Iris pigment epithelial cell (primary cell): ENCODE measurements at regions not wholly inside any gene's neighbourhood (a gene's known extent, or its start where the extent isn't known, plus 50 kb on each side); places are given as distances from the start of the nearest gene placed in this dataset.

Experiments
- DNase-seq: peaks from one replicate; pipeline ENCODE4 v3.0.0-alpha.2; 2011; ENCODE audit warnings: low read depth

GRCh38 chr5:142507531-142508372, 178.1 kb downstream of the FGF1 start:
- DNase-seq: peak; percentile 33

GRCh38 chr5:142506756-142507155, 179.1 kb downstream of the FGF1 start:
- no peak for DNase-seq

GRCh38 chr5:142506046-142506445, 179.8 kb downstream of the FGF1 start:
- DNase-seq: peak; percentile 53

DNA sequence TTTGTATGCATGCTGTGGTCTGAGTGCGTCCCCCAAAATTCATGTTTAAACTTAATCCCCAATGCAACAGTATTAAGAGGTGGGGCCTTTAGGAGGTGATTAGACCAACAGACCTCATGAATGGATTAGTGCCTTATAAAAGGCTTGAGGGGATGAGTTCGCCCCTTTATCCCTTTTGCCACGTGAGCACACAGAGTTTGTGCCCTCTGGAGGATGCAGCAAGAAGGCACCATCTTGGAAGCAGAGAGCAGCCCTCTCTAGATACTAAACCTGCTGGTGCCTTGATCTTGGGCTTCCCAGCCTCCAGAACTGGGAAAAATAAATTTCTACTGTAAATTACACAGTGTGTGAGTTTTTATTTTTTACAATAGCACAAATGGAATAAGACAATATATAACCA, 177.1 kb upstream of the SPRY4 start:
- no peak for DNase-seq

DNA sequence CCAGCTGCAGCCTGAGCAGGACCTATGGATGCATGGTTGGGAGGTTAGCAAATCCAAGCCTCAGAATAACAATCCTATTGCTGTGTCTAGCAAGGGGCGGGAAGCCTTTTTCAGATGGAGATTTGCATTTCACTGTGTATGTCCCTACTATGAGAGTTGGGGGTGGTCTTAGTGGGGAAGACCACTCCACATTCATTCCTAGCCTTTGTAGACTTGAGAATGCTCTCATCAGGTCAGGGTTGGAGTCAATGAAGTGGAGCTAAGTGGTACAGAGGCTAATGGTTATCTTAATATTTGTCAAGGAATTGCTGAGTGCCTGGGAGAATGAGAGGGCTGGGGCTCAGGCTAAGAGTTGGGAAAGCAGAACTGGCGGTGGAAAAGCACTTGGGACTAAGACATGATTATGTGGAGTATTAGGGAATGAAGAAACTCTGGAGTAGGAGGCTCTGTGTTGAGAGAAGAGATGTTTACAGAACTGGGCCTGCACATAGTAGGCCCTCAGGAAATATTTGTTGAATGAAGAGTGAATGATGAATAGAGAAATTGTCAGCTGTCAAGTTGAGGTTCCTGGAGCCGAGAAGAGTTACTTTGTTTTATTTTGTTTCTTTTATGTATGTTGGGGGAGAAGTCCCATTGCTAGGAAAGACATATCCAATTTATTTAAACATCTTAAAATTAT, 175.5 kb upstream of the SPRY4 start:
- no peak for DNase-seq

DNA sequence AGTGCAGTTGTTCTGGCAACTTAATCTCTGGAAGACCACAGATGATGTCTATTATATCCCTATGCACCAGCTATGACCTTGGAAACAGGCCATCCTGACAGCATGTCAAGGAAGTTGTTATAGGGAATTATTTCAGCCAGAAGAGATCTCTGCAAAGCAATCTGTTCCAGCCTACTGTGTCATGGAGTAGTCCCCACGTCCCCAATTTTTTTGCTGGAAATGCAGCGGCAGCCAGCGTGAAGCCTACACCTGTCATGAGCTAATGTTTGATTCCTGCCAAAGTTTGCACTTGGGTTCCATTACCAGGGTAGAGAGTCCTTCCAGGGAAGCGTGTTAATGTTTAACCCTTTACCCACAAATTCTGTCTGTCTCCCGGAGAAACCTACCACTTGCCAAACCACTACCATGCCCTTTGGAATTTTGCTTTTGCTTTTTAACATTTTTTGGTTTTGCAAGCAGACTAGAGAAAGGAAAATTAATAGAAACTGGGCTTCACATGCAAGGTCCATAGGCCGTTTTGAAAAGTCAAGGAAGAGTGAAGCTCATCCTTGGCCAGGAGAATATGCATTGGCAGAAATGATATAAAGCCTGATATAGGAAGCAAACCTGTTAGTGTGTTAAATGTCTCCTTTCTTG, 174.9 kb upstream of the SPRY4 start:
- DNase-seq: no peak

- DNase-seq: no peak
These were observed 173.5 kb upstream of the SPRY4 start for GRCh38 chr5:142498298-142498697.

DNA sequence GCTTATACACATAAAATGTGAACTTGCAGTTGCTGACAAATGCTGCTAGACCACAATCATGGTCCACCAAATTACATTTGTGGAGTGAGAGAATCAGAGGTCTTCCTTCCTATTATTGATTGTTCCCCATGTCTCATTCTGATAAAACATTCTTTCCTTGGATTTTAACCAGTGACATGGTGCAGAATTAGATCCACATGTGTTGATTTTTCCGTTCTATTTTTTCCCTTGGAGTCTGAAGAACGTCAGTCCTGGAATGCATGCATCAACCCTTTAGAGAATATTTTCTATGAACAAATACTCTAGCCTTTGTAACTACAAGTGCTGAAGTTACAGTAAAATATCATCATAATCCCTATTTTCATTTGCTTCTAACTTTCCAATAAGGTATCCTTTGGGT, 170.7 kb upstream of the SPRY4 start:
- DNase-seq: no peak

- DNase-seq: no peak
These were observed 169.2 kb upstream of the SPRY4 start for GRCh38 chr5:142493875-142494518.

- peak; percentile 55 for DNase-seq
These were observed 168.0 kb upstream of the SPRY4 start for GRCh38 chr5:142492781-142493281.

- no peak for DNase-seq
These were observed 166.9 kb upstream of the SPRY4 start for GRCh38 chr5:142491679-142492078.

GRCh38 chr5:142491270-142491669, 166.4 kb upstream of the SPRY4 start:
- no peak for DNase-seq

- DNase-seq: peak; percentile 89
These were observed 161.8 kb upstream of the SPRY4 start for GRCh38 chr5:142486581-142486980.

DNA sequence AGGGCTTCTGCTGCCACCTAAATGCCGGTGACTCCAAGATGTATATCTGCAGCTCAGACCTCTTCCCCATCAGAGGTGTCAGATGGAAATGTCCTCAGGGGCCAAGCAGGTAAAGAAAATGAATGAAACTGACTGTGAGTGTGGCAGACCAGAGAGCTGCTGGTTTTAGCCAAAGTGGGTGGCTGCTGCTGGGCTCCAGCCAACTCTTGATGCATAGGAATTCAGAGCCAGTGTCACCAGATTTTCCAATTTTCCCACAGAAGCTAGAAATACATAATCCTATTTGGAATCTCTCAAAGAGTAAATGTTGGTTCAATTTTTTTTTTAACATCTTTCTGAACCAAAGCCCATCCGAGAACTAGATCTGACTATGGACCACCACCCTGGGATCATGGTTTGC, 161.2 kb upstream of the SPRY4 start:
- no peak for DNase-seq

DNA sequence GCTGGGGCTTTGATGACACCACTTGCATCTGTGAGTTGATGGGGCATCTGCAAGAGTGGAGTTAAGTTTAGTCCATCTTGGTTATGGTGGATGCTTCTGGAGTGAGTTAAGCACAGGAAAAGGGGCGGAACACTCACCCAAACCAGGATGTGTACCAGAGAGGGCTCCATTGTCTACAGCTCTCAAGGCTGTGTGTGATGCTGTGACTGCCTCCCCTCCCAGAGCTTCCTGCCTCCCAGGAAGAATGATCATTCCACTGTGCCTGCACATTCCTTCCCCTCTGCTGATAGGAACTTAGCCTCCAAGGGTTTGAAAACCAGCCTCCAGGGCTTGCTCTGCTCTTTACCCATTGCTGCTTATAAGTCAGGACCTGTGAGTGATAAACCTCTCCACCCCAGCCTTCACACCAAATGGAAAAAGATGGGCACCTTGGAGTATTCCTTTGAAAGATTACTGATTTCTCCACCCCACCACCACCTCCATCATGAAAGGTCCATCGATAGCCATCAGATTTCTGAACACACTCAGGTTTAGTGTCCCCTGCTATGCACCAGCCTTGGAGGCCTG, 160.1 kb upstream of the SPRY4 start:
- peak; percentile 42 for DNase-seq

DNA sequence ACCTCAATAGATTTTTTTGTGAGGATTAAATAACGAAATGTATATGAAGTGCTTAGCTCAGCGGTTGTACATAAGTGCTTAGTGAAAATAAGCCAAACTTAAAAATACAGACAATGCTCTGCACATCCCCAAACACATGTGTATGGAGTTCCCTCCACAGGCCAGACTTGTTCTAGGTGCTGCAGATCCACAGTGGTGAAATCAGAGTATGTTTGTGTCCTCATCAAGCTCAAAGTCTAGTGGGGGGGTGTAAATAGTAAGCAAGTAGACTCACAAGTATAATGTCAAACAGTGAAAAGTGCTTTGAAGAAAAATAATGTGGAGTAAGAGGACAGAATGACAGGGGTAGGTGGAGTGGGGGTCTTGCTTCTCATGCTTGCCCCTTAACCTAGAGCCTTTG, 157.4 kb upstream of the SPRY4 start:
- no peak for DNase-seq

DNA sequence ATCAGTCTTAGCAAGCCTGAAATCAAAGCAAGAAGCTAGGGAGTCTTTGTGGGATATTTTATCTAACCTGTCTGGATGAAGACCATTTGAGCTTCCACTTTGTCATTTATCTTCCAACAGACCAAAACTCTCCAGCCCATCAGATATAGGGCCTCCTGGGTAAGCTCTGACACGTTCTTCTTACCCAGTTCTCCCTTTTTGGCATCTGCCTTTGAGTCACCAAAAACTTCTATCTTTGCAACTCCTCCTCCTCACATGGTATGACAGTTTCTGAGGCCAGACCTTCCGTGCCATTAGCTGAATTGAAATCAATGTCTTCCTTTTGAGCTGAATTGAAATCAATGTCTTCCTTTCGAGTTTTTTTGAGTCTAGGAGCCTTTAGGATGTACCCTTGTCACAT, 156.6 kb upstream of the SPRY4 start:
- no peak for DNase-seq

DNA sequence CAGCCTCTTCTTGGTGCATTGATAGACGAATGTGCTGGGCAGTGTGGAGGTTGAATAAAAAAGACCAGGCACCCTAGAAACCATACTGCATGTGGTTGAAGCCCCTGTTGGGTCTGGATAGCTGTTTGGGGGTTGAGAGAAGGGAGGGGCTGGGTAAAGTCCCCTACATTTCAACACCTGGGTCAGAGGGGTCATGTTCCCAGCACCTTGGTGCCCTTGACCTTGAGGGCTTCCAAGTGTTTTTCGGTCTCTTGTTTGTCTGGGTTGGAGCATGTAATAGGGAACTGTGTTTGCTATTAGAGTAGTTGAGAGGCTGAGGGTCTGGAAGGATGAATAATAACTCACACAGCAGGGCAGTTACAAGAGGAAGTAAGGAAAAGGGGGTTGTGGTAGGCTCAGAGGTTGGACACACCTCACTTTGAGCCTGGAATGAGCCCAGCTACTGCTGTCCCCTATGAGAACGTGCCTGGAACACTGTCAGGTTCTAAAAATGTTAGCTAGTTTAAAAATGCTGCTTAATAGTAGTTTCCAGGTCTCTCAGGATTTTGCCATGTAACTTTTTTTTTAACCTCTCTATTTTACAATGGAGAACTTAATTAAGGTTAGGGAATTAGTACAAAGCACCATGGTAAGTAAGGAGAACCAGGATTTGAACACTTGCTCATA, 155.2 kb upstream of the SPRY4 start:
- DNase-seq: no peak

DNA sequence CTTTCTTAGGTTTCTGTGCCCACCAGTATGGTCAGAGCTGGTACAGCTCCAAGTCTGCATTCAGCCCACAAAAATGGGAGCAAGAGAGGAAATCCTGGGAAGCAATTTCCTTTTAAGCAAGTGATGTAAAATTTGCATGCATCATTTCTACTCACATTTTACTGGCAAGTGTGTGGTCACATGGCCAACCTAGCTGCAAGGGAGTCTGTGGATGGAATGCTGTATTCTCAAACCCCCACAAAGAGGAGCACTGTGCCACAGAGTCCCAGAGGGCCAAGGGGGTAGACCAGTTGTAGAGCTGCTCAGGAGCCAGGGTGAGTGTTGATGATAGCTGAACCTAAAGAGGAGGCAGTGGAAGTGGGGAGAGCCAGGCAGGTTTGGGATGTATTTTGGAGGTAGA, 154.3 kb upstream of the SPRY4 start:
- DNase-seq: no peak

DNA sequence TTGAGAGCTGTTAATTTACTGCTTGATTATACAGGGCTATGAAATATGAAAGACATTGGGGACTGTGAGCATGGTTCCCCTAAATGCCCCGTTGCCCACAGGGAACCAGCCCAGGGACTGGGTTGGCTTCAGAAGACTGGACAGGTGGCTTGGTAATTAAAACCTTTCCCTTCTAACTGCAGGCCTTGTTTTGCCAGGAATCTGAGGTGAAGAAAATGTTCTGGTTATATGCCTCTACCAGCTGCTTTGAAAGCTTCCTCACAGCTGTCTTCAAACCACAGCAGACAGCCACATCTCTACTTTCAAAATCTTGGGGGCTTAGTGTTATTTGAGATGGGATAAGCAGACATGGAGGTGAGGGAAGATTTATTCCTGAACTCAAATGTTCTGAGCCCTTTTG, 153.3 kb upstream of the SPRY4 start:
- DNase-seq: no peak

DNA sequence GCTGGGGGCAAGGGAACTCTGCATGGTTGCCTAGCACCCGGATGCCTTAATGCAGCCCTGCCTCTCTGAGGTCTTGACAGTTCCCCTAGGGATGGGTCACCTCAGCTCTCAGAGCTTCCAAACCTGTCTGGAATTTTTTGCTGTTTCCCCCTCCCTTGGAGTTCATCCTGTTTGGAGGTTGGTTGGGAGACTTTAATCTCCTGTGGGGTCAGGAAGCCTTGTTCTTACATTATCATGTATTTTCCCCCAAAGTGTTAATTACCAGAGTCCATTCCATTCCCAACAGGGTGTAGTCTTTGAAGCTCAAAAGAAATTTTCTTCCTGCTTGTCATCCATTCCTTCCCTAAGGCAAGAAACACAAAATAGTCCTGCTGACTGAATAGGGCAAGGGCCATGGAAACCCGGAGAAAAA, 150.3 kb upstream of the SPRY4 start:
- no peak for DNase-seq
